ENCODE measurements at regions not wholly inside any gene's neighbourhood (a gene's known extent, or its start where the extent isn't known, plus 50 kb on each side); places are given as distances from the start of the nearest gene placed in this dataset.

DNA sequence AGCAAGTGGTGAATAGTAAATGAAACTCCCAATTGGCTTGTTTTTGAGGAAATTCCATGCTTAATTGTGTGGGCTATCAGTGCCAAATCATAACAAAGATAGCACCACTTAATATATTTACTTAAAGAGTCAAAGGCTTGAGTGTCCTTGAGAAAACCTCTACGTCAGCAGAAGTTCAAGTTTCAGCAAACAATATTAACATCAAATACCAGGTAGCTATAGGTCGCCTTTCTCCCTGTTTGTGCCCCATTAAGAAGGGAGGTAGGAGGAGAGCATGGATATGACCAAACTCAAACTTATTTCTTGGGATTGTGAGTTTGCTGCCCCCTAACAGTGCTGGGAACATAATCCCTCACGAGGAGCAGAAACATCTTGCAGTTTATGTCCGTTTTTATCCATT is 105.6 kb upstream of the SYN3 start:
- no peaks in the 10 kb centered on the region for H4K20me1 ChIP-seq (ENCODE audit: insufficient read depth)
- H3K27me3 ChIP-seq (ENCODE audit: insufficient read depth, low read depth, low read length): no peaks in the 10 kb centered on the region
- no peaks in the 10 kb centered on the region for H3K79me2 ChIP-seq (replicated peaks; ENCODE audit: insufficient read depth, low read length)
- no peak overlapping the region for H3K4me3 ChIP-seq (ENCODE audit: low read length)
- no peak overlapping the region for H3K9ac ChIP-seq (ENCODE audit: low read length)
- no peaks in the 10 kb centered on the region for H3K36me3 ChIP-seq (ENCODE audit: insufficient read depth, low read length)
- H3K27ac ChIP-seq (ENCODE audit: low read length): no peak overlapping the region
- H3F3A ChIP-seq (ENCODE audit: insufficient read depth, low read length, poor library complexity, severe bottlenecking): no peaks in the 10 kb centered on the region
- H3K9me3 ChIP-seq (ENCODE audit: low read length): no peaks in the 10 kb centered on the region
- no peaks in the 10 kb centered on the region for H3K9me2 ChIP-seq (ENCODE audit: insufficient read depth, low read length)
- no peak for TF ChIP-seq EZH2 (IDR thresholded peaks at IDR 0.05; ENCODE audit: borderline replicate concordance, insufficient read depth, low read length, poor library complexity, severe bottlenecking)
- TF ChIP-seq EP300 (conservative IDR thresholded peaks at IDR 0.05; ENCODE audit: poor library complexity, severe bottlenecking): no peak
- no peak for TF ChIP-seq MXI1 (conservative IDR thresholded peaks at IDR 0.05; ENCODE audit: poor library complexity, severe bottlenecking)
- TF ChIP-seq RAD21 (conservative IDR thresholded peaks at IDR 0.05): no peak
- TF ChIP-seq TAF1 (IDR thresholded peaks at IDR 0.05; ENCODE audit: low read depth): no peak
- TF ChIP-seq POLR2AphosphoS5 (IDR thresholded peaks at IDR 0.05): no peak
- TF ChIP-seq SMC3 (conservative IDR thresholded peaks at IDR 0.05; ENCODE audit: poor library complexity): no peak
- no peak for TF ChIP-seq REST (IDR thresholded peaks at IDR 0.05; ENCODE audit: borderline replicate concordance)
- no peak for TF ChIP-seq CTCF (IDR thresholded peaks at IDR 0.05; ENCODE audit: poor library complexity, severe bottlenecking)
- no peak overlapping the region for H2AFZ ChIP-seq (ENCODE audit: low read depth, low read length)
- no peak overlapping the region for H3K4me2 ChIP-seq (ENCODE audit: low read length)

- Histone ChIP-seq H3K79me2 (replicated peaks; ENCODE audit: insufficient read depth, low read length) (no peaks in the 10 kb centered on the region), H3K9me3 (ENCODE audit: low read length) (no peaks in the 10 kb centered on the region), H3K27me3 (ENCODE audit: insufficient read depth, low read depth, low read length) (no peaks in the 10 kb centered on the region), H3K9ac (ENCODE audit: low read length) (no peak overlapping the region), H2AFZ (ENCODE audit: low read depth, low read length) (no peak overlapping the region), H3F3A (ENCODE audit: insufficient read depth, low read length, poor library complexity, severe bottlenecking) (no peaks in the 10 kb centered on the region), H3K4me2 (ENCODE audit: low read length) (no peak overlapping the region), H3K9me2 (ENCODE audit: insufficient read depth, low read length) (no peaks in the 10 kb centered on the region), H4K20me1 (ENCODE audit: insufficient read depth) (no peaks in the 10 kb centered on the region), H3K36me3 (ENCODE audit: insufficient read depth, low read length) (no peaks in the 10 kb centered on the region), H3K4me3 (ENCODE audit: low read length) (no peak overlapping the region), H3K27ac (ENCODE audit: low read length) (no peak overlapping the region)
- TF ChIP-seq SMC3 (conservative IDR thresholded peaks at IDR 0.05; ENCODE audit: poor library complexity): no peak
- no peak for TF ChIP-seq EZH2 (IDR thresholded peaks at IDR 0.05; ENCODE audit: borderline replicate concordance, insufficient read depth, low read length, poor library complexity, severe bottlenecking)
- no peak for TF ChIP-seq REST (IDR thresholded peaks at IDR 0.05; ENCODE audit: borderline replicate concordance)
- no peak for TF ChIP-seq POLR2AphosphoS5 (IDR thresholded peaks at IDR 0.05)
- TF ChIP-seq MXI1 (conservative IDR thresholded peaks at IDR 0.05; ENCODE audit: poor library complexity, severe bottlenecking): no peak
- no peak for TF ChIP-seq CTCF (IDR thresholded peaks at IDR 0.05; ENCODE audit: poor library complexity, severe bottlenecking)
- no peak for TF ChIP-seq TAF1 (IDR thresholded peaks at IDR 0.05; ENCODE audit: low read depth)
- no peak for TF ChIP-seq EP300 (conservative IDR thresholded peaks at IDR 0.05; ENCODE audit: poor library complexity, severe bottlenecking)
- TF ChIP-seq RAD21 (conservative IDR thresholded peaks at IDR 0.05): no peak
Measured at GRCh38 chr22:33162196-33162595, 104.0 kb upstream of the SYN3 start.
